GM18870 (cell line): ENCODE measurements at regions not wholly inside any gene's neighbourhood (a gene's known extent, or its start where the extent isn't known, plus 50 kb on each side); places are given as distances from the start of the nearest gene placed in this dataset.

Source experiments
- ATAC-seq: cut with Tn5 transposase; IDR thresholded peaks from one replicate; pipeline ENCODE4 v1.9.1; 2021; ENCODE audit warnings: moderate library complexity; ENCODE audit not compliant: unreplicated experiment

DNA sequence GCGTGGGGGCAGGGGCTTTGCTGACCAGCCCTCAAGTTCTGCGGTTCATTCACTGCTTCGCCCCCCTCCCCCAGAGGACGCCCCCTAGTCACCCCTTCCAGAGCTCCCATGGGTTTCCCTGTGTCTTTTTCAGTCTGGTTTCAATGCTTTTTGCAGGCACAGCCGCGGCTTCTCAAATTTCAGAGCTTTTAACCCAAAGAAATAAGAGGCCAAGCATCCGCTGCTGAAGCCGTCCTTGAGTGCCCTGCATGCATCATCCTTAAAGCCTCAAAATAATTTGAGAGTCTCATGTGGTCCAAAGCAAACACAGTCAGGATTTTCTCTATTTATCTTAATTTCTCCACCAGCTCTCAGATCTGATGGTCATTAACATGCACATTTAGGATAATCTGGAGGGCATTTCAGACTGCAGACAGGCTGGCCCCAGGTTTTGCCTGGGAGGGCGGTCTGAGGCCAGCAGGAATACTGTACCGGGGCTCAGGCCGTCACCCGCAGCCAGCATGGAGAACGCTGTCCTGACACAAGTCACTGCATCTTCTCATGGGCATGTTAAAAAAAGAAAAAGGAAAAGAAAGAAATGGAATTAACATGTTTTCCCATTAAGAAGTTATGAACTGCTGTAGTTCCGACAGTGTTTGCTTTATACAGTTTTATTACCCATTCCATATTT lies 420.8 kb upstream of the IRX4 start:
- no peak for ATAC-seq

DNA sequence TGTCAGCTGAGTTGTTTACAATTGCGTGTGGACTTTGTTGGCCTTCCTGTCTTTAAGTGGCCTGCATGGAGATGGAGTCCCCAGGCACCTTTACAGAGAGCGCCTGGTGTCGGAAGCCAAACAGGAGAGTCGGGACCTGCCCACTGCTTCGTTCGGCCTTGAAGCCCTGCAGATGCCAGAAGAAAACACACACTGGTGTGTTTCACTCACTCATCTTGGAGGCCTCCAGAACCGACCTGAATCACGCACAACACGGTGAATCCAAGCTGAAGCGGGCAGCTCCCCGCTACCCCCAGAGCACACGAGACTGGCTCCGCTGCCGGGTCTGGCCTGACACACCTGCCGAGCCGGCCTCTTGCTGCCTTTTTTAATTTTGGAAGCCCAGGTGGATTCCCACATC lies 419.4 kb upstream of the IRX4 start:
- ATAC-seq: no peak

DNA sequence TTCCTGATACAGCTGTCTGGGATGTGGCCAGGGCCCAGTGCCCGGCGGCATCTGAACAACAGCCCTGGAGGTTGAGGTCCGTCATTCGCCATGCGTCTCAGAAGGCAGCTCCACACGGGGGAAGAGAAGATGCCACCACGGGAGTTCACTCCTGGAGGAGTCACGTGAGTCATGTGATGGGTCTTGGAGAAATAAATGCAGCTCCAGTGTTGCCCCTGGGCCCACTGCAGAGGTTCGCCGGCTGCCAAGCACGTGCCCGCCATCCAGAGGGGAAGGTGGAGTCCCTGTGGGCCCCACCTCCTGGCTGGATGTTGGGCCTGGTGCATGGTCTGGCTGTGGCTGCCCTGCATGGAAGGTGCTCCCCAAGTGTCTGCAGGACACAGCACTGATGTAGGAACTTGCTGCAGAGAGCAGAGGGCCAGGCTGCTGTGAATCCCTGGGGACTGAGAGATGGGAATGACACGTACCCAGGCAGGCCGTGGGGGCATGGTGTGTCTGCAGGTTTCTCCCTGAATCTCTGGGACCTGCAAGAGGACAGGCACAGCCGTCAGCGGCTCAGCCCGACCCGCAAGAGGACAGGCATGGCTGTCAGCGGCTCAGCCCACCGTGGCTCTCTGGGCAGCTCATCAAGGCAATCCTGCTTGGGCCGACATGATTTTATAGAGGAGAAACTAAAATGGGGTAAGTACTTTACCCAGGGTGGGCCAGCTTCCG lies 418.3 kb upstream of the IRX4 start:
- ATAC-seq: no peak

DNA sequence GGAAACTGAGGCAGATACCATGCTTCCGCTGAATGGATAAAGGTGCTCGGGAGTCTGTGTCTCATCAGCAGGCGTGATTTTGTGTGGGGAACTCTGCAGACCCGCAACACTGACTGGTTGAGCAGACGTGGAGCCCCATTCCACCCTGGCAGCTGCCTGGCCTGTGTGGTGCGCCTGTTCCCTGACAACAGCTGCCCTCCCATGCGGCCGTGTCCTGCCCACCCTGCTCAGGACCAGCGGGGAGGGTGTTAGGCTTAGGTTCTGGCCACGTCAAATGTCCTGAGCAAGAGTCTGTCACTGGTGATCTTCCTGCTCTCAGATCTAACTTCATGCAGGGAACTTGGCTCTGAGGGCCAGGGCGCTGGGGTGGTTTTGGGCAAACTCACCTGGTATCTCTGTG lies 417.7 kb upstream of the IRX4 start:
- ATAC-seq: no peak

DNA sequence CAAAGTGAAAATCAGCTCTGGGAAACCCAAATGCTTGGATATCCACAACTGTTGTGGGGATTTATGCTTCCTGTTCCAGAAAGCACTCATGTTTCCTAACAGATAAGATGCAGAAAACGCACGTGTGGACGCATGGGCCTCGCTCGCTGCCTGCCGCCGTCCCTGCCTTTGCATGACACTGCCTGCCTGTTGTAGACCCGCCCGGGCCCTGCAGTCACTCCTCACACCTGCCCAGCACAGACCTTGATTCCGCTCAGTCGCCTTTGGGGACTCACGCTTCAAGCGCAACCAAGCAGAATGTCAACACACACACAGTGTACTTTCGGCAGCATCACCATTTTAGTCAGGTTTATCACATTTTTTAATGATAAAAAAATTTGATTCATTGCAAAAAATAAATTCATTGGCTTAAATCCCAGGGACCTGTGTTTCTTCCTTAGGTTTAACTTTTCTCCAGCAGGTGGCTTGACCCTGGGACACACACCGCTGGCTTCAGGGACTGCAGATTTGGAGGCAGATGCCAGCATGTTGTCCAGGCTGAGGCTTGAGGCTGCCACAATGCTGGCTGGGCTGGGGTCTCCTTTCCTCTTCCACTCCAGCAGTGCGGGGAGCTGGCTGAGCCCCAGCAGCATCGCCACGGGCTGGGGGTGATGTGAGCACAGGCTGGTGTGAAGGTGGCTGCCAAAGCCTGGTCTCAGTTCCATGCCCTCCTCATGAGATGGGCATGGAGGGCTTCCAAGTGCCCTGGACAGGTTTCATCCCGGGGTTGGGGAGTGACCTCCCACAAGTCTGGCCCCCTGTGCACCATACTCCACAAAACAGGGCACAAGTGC lies 416.9 kb upstream of the IRX4 start:
- ATAC-seq: no peak

DNA sequence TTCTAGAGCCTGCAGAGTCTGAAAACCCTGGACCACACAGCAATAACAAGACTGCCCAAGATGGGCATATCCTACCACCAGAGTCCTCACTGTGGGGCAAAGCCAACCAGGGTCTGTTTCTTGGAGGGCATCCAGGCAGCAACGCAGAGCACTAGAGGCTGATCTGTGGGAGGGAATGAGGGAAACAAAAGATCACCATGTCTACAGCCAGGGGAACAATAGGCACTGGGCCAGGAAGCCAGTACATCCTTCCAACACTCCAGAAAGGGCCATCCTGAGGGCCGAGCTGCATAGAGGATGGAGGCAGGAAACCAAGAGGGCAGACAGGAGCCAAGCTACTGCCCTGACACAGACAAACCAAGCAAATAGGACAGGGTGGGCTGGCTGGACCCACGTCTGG lies 416.1 kb upstream of the IRX4 start:
- no peak for ATAC-seq

DNA sequence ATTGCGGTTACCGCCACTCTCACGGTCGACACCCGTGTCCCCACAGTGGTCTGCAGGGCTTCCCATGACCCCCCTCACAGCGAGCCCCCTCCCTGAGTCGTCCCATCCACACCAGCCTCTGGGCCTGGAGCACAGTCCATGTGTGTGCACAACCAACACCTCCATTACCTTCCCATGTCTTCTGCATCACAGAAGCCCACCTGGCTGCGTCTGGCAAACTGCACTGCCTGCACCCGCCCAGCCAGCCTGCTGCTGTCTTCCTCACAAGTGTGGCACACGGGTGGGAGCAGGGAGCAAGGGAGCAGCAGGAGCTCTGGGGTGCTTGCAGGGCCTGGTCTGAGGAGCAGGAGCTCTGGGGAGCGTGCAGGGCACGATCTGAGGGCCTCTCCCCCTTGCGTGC lies 415.3 kb upstream of the IRX4 start:
- ATAC-seq: no peak

DNA sequence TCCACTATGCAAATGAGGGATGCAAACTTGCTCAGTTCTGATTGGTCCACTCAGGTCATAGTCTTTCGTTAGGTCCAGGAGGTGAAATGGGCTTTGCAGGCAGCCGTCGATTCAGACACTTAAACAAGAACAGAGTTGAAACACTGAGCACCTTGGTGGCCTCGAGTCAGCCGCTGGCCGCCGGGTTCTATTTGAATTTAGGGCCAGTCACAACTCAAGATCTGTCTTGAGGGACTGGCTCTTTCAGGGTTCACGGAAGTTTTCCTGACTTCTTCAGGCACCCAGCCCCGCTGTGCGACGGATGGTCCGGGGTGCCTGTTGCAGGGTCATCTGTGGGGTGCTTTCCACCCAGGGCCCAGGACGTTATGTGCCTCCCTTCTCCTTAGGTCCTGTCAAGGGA lies 412.8 kb upstream of the IRX4 start:
- no peak for ATAC-seq

DNA sequence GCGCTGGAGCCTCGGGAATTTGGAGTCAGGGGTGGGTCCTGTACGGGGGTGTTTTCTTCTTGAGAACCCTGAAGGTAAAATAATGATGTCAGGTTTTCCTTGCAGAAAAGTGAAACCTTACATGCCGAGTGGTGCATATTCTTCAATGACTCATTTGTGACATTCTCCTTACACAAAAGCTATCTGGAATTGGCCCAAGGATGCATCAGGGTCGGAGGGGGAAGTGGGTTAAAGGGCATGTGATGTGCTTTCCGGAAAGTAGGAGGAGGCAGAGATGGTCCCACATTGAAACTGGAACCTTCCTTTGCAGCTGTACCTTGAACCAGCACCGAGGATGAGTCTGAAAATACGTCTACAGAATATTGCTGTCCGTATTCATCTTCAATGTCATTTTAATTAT lies 411.2 kb upstream of the IRX4 start:
- ATAC-seq: no peak

DNA sequence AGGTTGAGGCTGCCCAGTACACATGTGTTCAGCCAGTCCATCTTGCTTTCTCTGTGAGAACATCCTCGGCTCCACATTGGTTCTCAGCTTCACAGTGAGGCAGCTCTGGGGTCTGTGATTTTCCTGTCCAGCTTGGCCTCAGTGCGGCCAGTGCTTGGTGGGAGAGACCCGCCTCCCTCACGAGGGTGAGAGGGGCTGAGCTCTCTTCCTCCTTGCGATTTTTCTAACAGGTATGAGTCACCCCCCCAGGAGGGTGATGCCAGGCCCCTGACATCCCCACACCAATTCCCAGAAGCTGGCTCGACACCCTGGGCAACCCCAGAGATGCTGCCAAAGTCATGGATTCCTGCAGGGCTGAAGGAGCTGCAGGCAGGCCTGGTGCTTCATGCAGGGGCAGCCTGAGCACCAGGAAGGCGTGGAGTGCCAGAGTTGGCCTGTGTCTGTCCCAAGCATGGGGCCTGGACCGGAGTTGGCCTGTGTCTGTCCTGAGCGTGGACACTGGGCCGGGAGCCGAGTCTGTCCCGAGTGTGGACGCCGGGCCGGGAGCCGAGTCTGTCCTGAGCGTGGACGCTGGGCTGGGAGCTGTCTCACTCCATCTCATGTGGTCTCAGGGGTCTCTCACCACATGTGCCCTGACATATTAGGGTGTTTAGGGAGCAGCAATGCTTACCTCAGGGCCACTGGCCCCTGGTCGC lies 408.6 kb upstream of the IRX4 start:
- no peak for ATAC-seq

DNA sequence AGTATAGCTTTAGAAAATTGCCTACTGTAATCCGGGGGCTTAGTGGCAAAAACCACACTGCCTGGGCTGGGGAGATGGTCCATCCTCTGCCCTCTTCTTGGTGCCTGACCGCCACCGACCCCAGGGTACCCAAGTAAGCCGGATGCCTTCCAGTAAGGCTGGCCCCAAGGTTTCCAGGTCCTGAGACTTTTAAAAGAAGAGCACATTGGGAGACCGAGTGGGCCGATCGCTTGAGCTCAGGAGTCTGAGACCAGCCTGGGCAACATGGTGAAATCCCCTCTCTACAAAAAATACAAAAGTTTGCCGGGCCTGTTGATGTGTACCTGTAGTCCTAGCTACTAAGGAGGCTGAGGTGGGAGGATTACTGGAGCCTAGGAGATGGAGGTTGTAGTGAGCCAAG lies 406.7 kb upstream of the IRX4 start:
- ATAC-seq: no peak

DNA sequence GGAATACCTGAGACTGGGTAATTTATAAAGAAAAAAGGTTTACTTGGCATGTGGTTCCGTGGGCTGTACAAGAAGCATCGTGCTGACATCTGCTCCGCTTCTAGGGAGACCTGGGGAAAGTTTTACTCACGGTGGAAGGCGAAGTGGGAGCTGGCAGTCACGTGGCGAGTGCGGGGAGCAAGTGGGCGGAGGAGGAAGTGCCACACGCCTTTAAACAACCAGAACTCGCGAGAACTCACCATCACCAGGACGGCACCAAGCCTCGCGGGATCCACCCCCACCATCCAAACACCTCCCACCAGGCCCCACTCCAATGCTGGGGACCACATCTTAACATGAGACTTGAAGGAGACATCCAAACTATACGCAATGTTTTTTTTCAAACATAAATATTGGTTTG lies 406.2 kb upstream of the IRX4 start:
- ATAC-seq: no peak

DNA sequence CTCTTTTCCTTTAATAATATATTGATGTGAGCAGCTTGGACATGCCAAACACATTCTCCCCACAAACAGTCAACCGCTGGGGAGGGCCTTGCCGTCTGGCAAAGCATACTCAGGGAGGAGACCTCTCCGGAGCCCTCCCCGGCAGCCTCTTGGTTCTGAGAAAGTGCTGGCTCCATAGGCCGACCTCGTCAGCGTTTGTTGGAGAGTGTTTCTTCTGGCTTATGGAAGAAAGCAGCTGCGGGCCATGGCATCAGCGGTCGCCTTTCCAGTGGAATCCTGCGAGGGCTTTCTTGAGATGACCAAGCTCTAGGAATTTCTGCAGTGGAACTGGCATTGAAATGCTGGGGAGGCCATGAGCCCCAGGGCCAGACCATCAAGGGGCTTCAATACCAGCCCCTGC lies 405.7 kb upstream of the IRX4 start:
- no peak for ATAC-seq

DNA sequence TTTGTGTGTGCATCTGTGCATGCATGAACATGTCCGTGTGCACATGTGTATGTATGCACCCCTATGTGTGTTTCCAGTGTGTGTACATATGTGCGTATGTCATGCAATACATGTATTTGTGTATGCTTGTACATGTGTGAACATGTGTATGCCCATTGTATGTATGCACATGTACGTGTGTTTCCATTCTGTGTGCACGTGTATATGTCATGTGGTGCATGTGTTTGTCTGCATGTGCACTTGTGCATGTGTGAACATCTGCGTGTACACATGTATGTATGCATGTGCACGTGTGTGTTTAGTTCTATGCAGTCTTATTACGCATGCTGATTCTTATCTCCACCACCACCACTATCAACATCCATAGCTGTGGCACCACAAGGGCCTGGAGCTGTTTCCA lies 403.5 kb upstream of the IRX4 start:
- no peak for ATAC-seq

DNA sequence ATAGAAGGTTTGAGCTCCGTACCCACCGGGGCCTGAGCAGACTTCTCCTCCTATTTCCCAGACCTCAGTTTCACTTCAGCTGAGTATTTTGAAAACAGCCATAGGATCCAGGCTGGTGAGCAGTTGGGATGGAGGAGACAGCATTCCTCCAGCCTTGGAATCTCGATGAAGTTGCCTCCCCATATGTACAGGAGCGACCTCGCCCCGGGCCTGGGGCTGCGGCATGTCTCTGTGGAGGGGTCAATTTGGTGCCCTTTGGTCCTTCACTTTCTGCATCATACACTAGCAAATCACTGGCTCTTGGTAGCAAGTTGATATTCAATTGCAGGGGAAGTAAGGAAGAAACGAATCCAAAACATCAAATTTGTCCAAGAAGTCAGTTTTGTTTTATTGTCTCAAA lies 402.0 kb upstream of the IRX4 start:
- ATAC-seq: no peak

DNA sequence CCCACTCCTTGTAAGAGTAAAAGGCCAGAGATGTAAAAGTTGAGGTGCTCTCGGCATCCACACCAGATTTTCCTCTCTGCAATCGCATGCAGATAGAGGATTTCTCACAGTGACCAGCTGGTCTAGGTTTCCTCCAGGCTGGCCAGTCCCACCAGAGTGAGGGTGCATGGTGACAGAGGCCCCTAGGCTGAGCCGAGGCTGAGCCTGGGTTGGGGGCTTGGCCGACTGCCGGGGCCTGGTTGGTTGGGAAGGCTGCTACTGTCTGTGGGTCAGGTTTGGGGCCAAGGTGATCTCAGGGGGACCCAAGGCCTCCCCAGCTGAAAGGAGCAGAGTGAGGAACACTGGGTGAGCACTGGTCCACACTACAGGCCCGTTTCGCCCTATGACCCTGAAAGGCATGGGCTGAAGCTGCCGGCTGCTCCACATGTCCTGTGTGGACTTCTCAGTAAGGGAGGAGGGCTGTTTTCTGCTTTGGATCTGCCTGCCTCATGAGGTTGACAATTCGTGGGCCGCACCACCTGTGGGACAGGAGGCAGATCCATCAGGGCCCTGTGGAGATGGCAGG lies 400.8 kb upstream of the IRX4 start:
- no peak for ATAC-seq

DNA sequence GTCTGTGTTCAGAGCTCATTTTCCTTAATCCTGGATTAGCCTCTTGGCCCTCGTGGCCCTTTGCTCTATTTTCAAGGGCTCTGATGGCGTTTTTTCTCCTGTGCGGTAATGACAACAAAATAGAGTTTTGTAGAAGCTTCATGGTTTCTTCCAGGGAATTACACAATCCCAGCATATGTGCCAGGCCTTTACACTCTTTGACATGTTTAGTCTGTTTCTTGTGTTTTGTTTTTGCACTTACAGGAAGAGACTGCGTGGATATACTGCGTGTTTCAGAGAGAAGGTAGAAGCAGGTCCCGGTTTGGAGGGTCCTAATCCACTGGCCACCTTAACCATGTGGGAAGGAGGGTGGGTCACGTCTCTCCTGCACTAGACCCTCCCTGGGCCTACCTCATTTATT lies 400.2 kb upstream of the IRX4 start:
- ATAC-seq: no peak

DNA sequence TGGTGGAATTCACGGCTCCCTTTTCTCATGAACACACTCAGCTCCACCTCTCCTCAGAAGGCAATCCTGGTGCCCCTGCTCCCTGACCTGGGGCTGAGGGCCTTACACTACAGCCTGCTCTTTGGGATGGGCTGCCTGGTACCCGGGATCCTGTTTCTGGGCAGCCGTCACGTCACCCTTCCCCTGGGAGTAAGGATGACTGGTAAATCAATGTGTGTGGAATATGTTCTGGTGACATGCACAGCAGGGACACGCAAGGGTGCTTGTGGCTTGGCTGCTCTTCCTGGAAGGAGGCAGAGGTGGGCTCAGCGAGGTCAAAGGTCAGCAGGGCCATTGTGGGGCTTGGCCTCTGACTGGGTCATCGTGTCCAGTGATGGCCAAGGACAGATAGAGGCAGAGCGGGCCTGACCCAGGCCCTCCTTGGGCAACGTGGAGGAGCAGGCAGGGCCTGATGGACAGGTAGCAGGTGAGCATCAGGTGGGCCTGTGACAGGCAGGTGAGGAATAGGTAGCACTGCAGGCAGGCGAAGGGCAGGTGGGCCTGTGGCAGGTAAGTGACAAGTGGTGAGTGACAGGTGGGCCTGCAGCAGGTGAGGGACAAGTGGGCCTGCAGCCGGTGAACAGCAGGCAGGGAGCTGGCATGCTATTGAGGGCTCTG lies 399.4 kb upstream of the IRX4 start:
- no peak for ATAC-seq

DNA sequence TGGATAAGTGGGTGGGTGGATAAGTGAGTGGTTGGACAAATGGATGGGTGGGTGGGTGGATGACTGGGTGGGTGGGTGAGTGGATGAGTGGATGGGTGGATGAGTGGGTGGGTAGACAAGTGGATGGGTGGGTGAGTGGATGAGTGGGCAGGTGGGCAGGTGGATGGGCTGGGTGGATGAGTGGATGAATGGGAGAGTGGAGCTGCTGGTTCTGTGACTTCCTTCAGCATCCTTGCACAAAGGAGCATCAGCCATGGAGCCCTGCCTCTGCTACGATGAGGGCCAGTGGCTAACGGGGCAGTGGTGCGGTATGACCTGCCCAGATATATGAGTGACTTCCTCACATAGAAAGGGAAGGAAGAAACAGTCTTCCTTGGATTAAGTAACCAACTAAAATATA lies 398.7 kb upstream of the IRX4 start:
- ATAC-seq: no peak

DNA sequence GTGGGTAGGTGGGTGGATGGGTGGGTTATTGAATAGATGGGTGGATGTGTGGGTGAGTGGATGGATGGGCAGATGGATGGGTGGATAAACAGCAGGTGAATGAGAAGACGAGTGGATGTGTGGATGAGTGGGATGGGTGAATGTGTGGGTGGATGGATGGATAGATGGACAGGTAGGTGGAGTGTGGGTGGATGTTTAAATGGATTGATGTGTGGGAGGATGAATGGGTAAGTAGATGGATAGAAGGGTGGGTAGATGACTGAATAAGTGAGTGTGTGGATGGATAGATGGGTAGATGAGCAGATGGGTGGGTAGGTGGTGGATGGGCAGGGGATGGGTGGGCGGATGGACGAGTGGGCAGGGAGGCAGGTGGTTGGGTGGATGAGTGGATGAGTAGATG lies 397.6 kb upstream of the IRX4 start:
- no peak for ATAC-seq
